Activated T-cell treated with anti-CD3 and anti-CD28 coated beads, Interleukin-2, amount 50 U/mL, for 72 hours (primary cell): ENCODE measurements at regions not wholly inside any gene's neighbourhood (a gene's known extent, or its start where the extent isn't known, plus 50 kb on each side); places are given as distances from the start of the nearest gene placed in this dataset.
"Not testable (repeated sequence)": the region's sequence is repeated elsewhere in the genome, so short reads cannot be mapped to it uniquely, and the experiment has no call there.

Source experiments
- ATAC-seq, 2 donors: fragments of 150-1000 bp; cut with Tn5 transposase; replicated peaks in 1 of 2; 2 replicates each; pipeline ENCODE4 v1.10.0; 2021; ENCODE audit warnings: moderate library complexity in 2 of 2, mild to moderate bottlenecking in 1 of 2
- DNase-seq, 2 donors: peaks; one replicate each; pipeline ENCODE4 v3.0.0; 2021 to 2022; ENCODE audit warnings: mixed read lengths in 1 of 2
- H3K27ac Mint-ChIP-seq: one replicate; pipeline ENCODE4 v1.8.0; 2022; ENCODE audit warnings: mild to moderate bottlenecking, moderate library complexity, mixed read lengths
- H3K27me3 Mint-ChIP-seq: one replicate; pipeline ENCODE4 v1.8.0; 2022; ENCODE audit warnings: low read depth, mixed read lengths
- H3K36me3 Mint-ChIP-seq, 2 donors: one replicate each; pipeline ENCODE4 v1.8.0; 2022; ENCODE audit warnings: mixed read lengths in 2 of 2, mild to moderate bottlenecking in 1 of 2; ENCODE audit not compliant: insufficient read depth in 2 of 2
- H3K4me1 Mint-ChIP-seq: one replicate; pipeline ENCODE4 v1.8.0; 2022; ENCODE audit warnings: low read depth, mixed read lengths
- H3K4me3 Mint-ChIP-seq, 2 donors: one replicate each; pipeline ENCODE4 v1.8.0; 2022; ENCODE audit warnings: mild to moderate bottlenecking in 2 of 2, mixed read lengths in 2 of 2, moderate library complexity in 2 of 2
- H3K9me3 Mint-ChIP-seq, 2 donors: one replicate each; pipeline ENCODE4 v1.8.0; 2022; ENCODE audit warnings: mixed read lengths in 2 of 2

DNA sequence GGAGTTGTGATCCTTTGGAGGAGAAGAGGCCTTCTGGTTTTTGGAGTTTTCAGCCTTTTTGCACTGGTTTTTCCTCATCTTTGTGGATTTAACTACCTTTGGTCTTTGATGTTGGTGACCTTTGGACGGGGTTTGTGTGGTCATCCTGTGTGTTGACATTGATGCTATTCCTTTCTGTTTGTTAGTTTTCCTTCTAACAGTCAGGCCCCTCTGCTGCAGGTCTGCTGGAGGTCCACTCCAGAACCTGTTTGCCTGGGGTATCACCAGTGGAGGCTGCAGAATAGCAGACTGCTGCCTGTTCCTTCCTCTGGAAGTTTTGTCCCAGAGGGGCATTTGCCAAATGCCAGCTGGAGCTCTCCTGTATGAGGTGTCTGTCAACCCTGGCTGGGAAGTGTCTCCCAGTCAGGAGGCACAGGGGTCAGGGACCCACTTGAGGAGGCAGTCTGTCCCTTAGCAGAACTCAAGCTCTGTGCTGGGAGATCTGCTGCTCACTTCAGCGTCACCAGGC, 149.4 kb upstream of the G2E3 start:
- not testable (repeated sequence) for H3K27ac Mint-ChIP-seq, H3K27me3 Mint-ChIP-seq, H3K4me3 Mint-ChIP-seq, H3K9me3 Mint-ChIP-seq, H3K4me1 Mint-ChIP-seq, ATAC-seq, H3K36me3 Mint-ChIP-seq, DNase-seq

DNA sequence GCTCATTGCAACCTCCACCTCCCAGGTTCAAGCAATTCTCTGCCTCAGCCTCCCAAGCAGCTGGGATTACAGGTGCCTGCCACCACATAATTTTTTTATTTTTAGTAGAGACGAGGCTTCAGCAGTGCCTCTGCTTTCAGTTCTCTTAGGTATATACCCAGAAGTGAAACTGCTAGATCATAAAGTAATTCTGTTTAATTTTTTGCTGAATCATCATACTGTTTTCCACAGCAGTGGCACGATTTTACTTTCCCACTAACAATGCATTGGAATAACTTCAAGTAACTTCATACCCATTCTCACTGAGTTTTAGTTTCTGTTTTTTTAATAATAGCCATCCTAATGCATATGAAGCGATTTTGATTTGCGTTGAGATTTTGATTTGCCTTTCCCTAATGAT, 148.0 kb upstream of the G2E3 start:
- ATAC-seq = no peak
- Mint-ChIP-seq H3K4me3 (no peak overlapping the region), H3K27me3 (peaks cover 6% of the 10 kb centered on the region)

DNA sequence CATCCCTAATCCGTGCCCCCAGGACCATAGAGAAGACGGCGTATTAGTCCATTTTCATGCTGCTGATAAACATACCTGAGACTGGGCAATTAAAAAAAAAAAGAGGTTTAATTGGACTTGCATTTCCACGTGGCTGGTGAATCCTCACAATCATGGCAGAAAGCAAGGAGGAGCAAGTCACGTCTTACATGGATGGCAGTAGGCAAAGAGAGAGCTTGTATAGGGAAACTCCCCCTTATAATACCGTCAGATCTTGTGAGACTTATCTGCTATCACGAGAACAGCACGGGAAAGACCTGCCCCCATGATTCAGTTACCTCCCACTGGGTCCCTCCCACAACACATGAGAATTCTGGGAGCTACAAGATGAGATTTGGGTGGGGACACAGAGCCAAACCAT, 145.8 kb upstream of the G2E3 start:
- DNase-seq, ATAC-seq, H3K36me3 Mint-ChIP-seq, H3K9me3 Mint-ChIP-seq, H3K27ac Mint-ChIP-seq, H3K4me1 Mint-ChIP-seq, H3K4me3 Mint-ChIP-seq, H3K27me3 Mint-ChIP-seq: not testable (repeated sequence)

More for the DNA sequence above, 148.0 kb upstream of the G2E3 start:
- H3K27ac Mint-ChIP-seq = no peak overlapping the region
- no peak for DNase-seq
- H3K36me3 Mint-ChIP-seq = no peaks in the 10 kb centered on the region
- H3K4me1 Mint-ChIP-seq = no peaks in the 10 kb centered on the region
- H3K9me3 Mint-ChIP-seq = peaks cover 0 to 2% of the 10 kb centered on the region in 2 donors

DNA sequence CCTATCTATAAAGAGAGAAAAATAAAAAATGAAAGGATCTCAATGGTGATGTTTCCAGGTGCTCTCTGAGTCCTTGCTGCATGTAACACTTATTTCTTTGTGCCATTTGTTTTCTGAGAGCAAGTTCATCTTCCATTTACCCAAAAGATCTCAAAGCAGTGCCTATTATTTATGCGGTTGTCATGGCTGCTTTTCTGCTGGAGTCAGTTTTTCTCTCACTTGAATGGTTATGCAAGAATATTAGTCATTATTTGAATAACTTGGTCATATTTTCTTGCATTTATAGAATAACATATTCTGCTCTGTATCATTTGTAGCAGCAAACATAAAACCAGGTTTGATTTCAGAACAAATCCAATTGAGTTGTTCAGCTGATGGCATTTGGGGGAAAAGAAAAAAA, 141.8 kb upstream of the G2E3 start:
- ATAC-seq = no peak
- H3K27ac Mint-ChIP-seq = no peak overlapping the region
- H3K9me3 Mint-ChIP-seq = peaks cover 0 to 2% of the 10 kb centered on the region in 2 donors
- H3K4me1 Mint-ChIP-seq = no peaks in the 10 kb centered on the region
- H3K27me3 Mint-ChIP-seq = peaks cover 10% of the 10 kb centered on the region
- H3K4me3 Mint-ChIP-seq = no peak overlapping the region
- no peaks in the 10 kb centered on the region for H3K36me3 Mint-ChIP-seq
- no peak for DNase-seq

DNA sequence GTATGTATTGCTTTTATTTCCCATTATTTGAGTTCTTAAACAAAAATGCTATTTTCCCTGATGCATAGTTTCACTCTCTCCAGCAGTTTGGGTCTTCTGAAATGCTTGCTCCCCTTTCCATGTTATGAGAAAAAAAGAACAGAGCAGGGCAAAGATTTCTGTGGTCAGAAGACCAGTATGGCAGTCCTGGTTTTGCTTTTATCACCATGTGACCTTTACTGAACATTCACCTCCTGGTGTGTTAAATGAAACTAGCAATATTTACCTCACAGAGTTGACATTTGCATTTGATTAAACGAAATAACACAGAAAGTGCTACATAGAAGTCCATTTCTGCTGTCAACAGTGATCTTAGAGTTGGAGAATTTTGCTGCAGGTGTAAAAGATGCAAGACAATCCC, 141.0 kb upstream of the G2E3 start:
- no peak overlapping the region for H3K27ac Mint-ChIP-seq
- no peaks in the 10 kb centered on the region for H3K4me1 Mint-ChIP-seq
- peaks cover 10% of the 10 kb centered on the region for H3K27me3 Mint-ChIP-seq
- H3K4me3 Mint-ChIP-seq = no peak overlapping the region
- no peak for ATAC-seq
- no peaks in the 10 kb centered on the region for H3K36me3 Mint-ChIP-seq
- peaks cover 0 to 1% of the 10 kb centered on the region in 2 donors for H3K9me3 Mint-ChIP-seq
- no peak for DNase-seq

DNA sequence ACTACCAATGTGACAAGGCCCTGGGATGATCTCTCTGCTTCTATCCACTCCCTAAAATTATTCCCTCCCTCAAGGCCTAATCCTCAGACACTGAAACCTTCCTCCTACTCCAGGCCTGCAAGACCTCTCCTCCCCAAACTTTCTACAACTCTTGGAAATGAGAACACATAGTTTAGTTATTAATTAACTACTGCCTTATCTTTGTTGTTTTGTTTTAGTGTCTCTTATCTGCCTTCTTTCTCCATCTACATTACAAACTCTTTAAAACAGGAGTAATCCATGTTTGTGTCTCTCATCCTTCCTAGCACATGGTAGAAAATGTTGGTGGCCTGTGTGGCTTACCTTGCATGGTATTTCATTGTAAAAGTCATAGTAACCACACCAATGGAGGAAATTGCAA, 139.9 kb upstream of the G2E3 start:
- Mint-ChIP-seq H3K36me3 (no peaks in the 10 kb centered on the region), H3K4me3 (no peak overlapping the region)
- ATAC-seq = no peak

DNA sequence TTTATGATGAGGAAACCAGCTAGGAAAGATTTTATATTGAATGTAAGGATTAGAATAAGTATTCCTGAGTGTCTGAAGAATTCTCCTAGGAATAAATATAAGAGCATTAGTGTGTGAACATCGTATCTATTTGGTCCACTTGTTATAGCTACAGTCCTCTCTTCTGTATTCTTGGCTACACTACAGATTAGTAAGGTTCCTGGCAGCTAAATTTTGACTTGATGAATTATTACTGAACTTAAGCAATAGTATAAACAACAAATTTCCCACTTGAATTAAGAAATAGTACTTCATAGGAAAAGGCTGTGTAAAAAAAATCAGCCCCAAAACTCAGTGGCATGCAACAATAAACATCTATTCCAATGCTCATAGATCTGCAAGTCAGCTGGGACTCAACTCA, 138.4 kb upstream of the G2E3 start:
- Mint-ChIP-seq H3K36me3 (no peaks in the 10 kb centered on the region), H3K4me3 (no peak overlapping the region), H3K9me3 (no peaks in the 10 kb centered on the region), H3K27me3 (peaks cover 28% of the 10 kb centered on the region), H3K27ac (no peak overlapping the region), H3K4me1 (no peaks in the 10 kb centered on the region)
- DNase-seq (no peak), ATAC-seq (no peak)

More for the DNA sequence above, 139.9 kb upstream of the G2E3 start:
- H3K27ac Mint-ChIP-seq = no peak overlapping the region
- H3K9me3 Mint-ChIP-seq = no peaks in the 10 kb centered on the region
- H3K4me1 Mint-ChIP-seq = no peaks in the 10 kb centered on the region
- peaks cover 20% of the 10 kb centered on the region for H3K27me3 Mint-ChIP-seq
- no peak for DNase-seq

DNA sequence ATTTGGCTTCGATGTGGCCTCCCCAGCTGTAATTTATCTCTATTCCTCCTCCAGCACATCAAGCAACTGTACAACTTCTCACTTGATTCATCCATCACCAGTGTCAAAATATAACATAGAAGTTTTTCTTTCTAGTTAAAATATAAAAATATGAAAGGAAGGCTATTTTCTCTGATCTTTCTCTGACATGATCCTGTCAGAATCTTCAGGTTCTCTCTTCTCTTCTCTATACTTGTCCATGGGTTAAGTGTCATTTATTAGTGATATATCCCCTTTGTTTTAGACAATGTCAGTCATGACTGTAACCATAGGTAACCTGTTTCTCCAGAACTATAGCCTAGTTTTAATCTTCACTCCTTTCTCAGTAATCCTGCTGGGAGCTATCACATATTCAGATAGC, 132.5 kb upstream of the G2E3 start:
- no peaks in the 10 kb centered on the region for H3K36me3 Mint-ChIP-seq

DNA sequence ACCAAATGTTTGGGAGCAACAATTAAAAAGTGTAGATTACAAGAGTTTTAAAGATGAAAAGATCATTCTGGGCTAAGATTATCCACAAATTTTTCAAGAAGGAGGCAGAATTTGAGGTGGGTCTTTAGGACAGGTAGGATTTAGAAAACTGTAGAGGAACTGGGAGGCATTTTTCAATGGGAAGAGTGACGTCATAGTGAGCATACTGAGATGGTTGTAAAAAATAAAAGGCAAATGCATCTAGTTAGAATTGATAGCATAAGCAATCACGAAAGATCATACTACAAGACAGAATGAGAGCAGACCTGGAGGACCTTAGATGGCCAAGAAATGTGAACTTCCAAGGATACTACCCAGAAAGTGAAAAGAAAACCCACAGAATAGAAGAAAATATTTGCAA, 131.6 kb upstream of the G2E3 start:
- Mint-ChIP-seq H3K36me3 (no peaks in the 10 kb centered on the region), H3K27me3 (peaks cover 39% of the 10 kb centered on the region), H3K4me3 (no peak overlapping the region), H3K27ac (no peak overlapping the region), H3K4me1 (no peaks in the 10 kb centered on the region), H3K9me3 (no peaks in the 10 kb centered on the region)
- no peak for DNase-seq
- ATAC-seq = no peak

More for the DNA sequence above, 132.5 kb upstream of the G2E3 start:
- no peaks in the 10 kb centered on the region for H3K9me3 Mint-ChIP-seq
- ATAC-seq (no peak), DNase-seq (no peak)
- H3K27ac Mint-ChIP-seq = no peak overlapping the region
- peaks cover 34% of the 10 kb centered on the region for H3K27me3 Mint-ChIP-seq
- H3K4me1 Mint-ChIP-seq = no peaks in the 10 kb centered on the region
- H3K4me3 Mint-ChIP-seq = no peak overlapping the region

DNA sequence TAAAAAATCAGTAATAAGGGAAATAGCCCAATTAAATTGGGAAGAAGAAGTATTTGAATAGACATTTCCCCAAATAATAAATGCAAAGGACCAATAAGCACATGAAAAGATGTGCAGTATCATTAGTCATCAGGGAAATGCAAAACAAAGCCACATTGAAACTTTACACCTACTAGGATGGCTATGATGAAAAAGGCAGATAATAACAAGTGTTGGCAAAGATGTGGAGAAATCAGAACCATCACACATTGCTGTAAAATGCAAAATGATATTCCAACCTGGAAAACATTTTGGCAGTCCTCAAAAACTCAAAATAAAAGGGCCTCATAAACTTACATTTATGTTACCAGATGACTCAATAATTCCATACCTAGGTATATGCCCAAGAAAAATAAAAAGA, 131.1 kb upstream of the G2E3 start:
- Mint-ChIP-seq H3K4me3 (no peak overlapping the region), H3K27me3 (peaks cover 40% of the 10 kb centered on the region), H3K27ac (no peak overlapping the region), H3K4me1 (no peaks in the 10 kb centered on the region), H3K36me3 (no peaks in the 10 kb centered on the region), H3K9me3 (no peaks in the 10 kb centered on the region)
- ATAC-seq = no peak
- DNase-seq = no peak

DNA sequence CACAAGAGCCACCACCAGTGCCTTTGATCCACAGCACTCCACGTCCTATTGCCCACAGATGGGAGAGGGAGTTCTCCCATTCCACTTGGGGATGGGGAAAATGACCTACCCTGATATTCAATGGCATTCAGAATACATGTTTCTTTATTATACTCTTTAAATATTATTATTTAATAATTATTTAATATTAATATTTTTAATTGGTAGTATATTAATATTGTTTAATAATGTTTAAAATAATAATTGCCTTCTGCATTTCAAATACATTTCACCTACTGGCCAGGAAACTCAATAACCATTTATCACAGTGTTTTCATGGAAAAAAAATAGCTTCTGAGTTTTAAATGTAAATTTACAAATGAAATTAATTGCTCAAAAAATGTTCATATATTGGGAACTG, 127.4 kb upstream of the G2E3 start:
- Mint-ChIP-seq H3K27me3 (peaks cover 21% of the 10 kb centered on the region), H3K36me3 (no peaks in the 10 kb centered on the region), H3K4me1 (no peaks in the 10 kb centered on the region), H3K9me3 (no peaks in the 10 kb centered on the region), H3K4me3 (no peak overlapping the region), H3K27ac (no peak overlapping the region)
- DNase-seq (no peak), ATAC-seq (no peak)

DNA sequence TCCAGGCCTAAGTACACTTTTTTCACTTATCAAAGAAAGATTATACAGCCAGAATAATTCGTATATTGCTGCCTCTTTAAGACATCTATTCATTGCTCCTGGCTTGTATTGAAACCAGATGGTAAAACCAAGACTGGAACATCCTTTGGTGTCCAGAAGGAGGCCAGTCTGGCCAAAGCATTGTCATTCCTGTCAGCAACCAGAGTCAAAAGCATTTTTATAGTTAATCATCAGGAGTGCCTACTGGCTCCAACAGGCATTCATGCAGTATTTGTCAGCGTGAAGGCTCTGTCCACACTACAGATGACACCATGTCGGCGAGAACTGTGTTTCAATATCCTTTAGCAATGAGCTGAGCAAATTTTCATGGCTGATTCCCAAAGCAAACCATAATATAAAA, 118.0 kb upstream of the G2E3 start:
- Mint-ChIP-seq H3K4me1 (no peaks in the 10 kb centered on the region), H3K36me3 (no peaks in the 10 kb centered on the region)
- ATAC-seq = no peak

DNA sequence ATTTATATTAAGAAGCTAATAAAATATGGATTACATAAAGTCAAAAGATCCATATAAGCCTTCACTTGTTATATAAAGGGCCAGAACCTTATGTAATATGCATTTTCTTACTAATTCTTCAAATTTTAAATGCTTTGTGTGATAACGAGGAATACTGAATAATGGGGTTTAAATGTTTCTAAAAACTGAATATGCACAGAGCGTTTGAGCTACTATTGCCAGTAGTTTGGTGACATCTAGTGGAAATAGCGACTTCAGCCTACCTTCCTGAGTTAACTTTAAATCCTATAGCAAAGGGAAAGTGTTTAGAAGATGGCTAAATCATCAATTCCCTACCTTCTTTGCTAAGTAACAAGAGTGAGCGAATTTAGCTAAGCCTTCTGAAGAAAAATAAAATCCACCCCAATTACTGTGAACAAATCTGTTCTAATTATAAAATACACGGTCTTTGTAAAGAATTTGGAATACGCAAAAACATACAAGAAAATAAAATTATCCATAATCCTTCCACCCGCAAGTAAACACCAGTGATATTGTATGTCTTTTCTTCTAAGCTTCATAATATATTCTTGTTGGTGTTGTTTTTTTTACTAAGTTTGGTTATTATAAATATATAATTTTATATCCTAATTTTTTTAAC, 115.5 kb upstream of the G2E3 start:
- no peak for DNase-seq
- no peak overlapping the region for H3K4me3 Mint-ChIP-seq
- no peaks in the 10 kb centered on the region for H3K9me3 Mint-ChIP-seq
- H3K27ac Mint-ChIP-seq = no peak overlapping the region
- no peaks in the 10 kb centered on the region for H3K4me1 Mint-ChIP-seq
- H3K27me3 Mint-ChIP-seq = peaks cover 15% of the 10 kb centered on the region
- no peaks in the 10 kb centered on the region for H3K36me3 Mint-ChIP-seq
- ATAC-seq = no peak

More for the DNA sequence above, 118.0 kb upstream of the G2E3 start:
- Mint-ChIP-seq H3K27ac (no peak overlapping the region), H3K27me3 (peaks cover 15% of the 10 kb centered on the region), H3K4me3 (no peak overlapping the region), H3K9me3 (no peaks in the 10 kb centered on the region)
- no peak for DNase-seq

DNA sequence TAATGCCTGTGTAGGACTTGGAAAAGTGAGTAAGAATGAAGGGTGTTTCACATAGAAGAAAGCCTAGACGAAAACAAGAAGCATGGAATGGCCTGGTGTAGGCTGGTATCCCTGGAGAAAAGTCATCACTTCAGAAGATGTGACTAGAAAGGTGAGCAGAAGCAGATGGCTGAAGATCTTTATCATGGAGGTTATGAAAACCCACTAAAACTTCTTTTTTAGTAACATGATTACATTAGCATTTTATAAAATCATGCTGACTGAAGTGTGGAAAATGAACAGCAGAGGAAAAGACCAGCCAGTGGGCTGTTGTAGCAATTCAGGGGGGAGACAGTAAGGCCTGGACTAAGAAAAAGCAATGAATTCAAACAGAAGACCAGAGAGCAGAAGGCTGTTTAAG, 114.5 kb upstream of the G2E3 start:
- H3K27me3 Mint-ChIP-seq = peaks cover 15% of the 10 kb centered on the region
- no peaks in the 10 kb centered on the region for H3K9me3 Mint-ChIP-seq
- H3K27ac Mint-ChIP-seq = no peak overlapping the region
- H3K36me3 Mint-ChIP-seq = no peaks in the 10 kb centered on the region
- H3K4me1 Mint-ChIP-seq = no peaks in the 10 kb centered on the region
- H3K4me3 Mint-ChIP-seq = no peak overlapping the region
- no peak for DNase-seq
- ATAC-seq = no peak
